MM.1S (cell line): ENCODE measurements at regions not wholly inside any gene's neighbourhood (a gene's known extent, or its start where the extent isn't known, plus 50 kb on each side); places are given as distances from the start of the nearest gene placed in this dataset.

Experiments used
- CTCF ChIP-seq: fragments of 300-600 bp; sonication (generic); IDR thresholded peaks from 2 replicates; pipeline ENCODE4 v1.5.1; 2016; ENCODE audit warnings: antibody characterized with exemption, low read length, mixed read lengths
- EZH2 ChIP-seq: fragments of 300-600 bp; sonication (generic); optimal IDR thresholded peaks from 2 replicates; pipeline ENCODE3; 2017; ENCODE audit warnings: low read depth, mild to moderate bottlenecking, antibody characterized with exemption, low read length, mixed read lengths

- no peak for TF ChIP-seq CTCF
- TF ChIP-seq EZH2, result no peak
Measured at GRCh38 chr14:81993432-81993831, 459.8 kb upstream of the SEL1L start.
